ENCODE measurements at regions not wholly inside any gene's neighbourhood (a gene's known extent, or its start where the extent isn't known, plus 50 kb on each side); places are given as distances from the start of the nearest gene placed in this dataset.
"Not testable (repeated sequence)": the region's sequence is repeated elsewhere in the genome, so short reads cannot be mapped to it uniquely, and the experiment has no call there.

- TF ChIP-seq EZH2phosphoT487 (IDR thresholded peaks at IDR 0.05; ENCODE audit: borderline replicate concordance); CTCF (conservative IDR thresholded peaks at IDR 0.05; ENCODE audit: low read length): not testable (repeated sequence)
Observed at GRCh38 chr1:121001090-121001726, 111.6 kb downstream of the PPIAL4A start.

Measured in Loucy (cell line).